GM12892 (cell line): ENCODE measurements at regions not wholly inside any gene's neighbourhood (a gene's known extent, or its start where the extent isn't known, plus 50 kb on each side); places are given as distances from the start of the nearest gene placed in this dataset.

ENCODE experiments used
- DNase-seq: peaks from one replicate; pipeline ENCODE4 v3.0.0; 2011; ENCODE audit not compliant: insufficient read length
- FAIRE-seq: peaks from 2 replicates; lab custom pipeline; 2011; peaks lifted over from hg19 to GRCh38; lab: Jason Lieb, UNC
- POLR2A ChIP-seq: IDR thresholded peaks from 2 replicates; pipeline ENCODE4 v1.6.1; 2011; ENCODE audit warnings: low read depth, low read length, control low read depth
- POLR2AphosphoS5 ChIP-seq: IDR thresholded peaks from 2 replicates; pipeline ENCODE4 v1.6.1; 2011; ENCODE audit warnings: low read depth, low read length, control low read depth
- TAF1 ChIP-seq: IDR thresholded peaks from 2 replicates; pipeline ENCODE4 v1.6.1; 2011; ENCODE audit warnings: low read depth, mild to moderate bottlenecking, control low read depth, low read length, borderline replicate concordance

DNA sequence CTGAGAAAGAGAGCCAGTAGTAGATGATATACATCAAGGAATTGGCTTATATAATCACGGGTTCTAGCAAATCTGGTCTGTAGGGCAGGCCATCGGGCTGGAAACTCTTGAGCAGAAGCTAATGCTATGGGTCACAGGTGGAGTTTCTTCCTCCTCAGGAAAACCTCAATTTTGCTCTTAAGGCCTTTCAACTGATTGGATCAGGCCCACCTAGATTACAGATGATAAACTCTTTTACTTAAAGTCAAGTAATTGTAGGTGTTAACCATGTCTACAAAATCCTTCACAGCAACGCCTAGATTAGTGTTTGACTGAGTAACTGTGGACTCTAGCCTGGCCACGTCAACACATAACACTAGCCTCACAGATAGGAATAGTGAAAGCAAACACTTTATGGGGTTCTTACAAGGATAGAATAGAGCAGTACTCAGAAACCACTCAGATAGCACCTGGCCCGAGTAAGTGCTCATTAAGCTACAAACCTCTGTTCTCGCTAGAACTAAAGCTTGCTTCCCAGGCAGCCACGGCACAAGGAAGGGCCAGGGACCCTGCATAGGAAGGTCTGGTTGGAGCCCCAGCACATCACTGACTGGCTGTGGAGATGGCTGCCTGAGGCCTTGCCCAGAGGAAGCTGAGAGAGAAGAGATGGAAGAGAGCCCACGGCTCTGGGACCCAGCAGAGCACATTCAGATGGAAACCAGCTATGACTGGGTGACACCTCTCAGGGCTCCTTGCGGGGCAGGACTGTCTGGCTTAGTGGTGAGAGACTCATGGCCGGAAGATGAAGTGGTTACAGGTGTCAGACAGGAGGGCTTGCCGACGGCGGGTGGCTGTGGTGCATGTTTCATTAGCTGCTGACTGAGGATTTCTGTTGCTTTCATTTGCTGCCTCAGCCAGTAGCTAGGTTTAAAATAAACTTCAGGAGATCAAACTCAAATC, 202.5 kb upstream of the TLE3 start:
- DNase-seq (peak; percentile 77), FAIRE-seq (peak; percentile 97)
- no peak for TF ChIP-seq TAF1
- TF ChIP-seq POLR2A: no peak
- TF ChIP-seq POLR2AphosphoS5: no peak

DNA sequence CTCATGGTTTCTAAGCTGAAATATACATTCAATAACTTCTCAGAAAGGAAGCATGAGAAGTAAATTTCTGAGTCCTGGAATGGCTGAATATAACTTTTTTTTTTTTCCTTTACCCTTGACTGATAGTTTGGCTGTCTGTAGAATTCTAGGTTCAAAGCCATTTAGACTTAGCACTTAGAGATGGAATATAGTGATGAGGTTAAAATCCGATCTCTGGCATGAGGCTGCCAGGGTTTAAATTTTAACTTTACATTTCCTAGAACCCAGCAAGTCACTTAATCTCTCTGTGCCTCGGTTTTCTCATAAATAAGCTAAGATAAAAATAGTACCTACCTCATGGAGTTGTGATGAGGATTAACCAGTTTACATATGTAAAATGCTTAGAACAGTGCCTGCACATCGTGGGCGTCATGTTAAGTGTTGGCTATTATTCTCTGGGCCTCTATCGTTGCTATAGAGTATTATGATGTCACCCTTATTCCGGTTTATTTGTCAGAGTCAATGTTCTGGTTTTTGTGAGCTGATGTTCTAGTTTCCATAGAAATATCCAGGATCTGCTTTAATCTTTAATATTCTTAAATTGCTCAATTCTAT, 199.8 kb upstream of the TLE3 start:
- FAIRE-seq (no peak), DNase-seq (no peak)
- TF ChIP-seq POLR2A (no peak), TAF1 (no peak)

DNA sequence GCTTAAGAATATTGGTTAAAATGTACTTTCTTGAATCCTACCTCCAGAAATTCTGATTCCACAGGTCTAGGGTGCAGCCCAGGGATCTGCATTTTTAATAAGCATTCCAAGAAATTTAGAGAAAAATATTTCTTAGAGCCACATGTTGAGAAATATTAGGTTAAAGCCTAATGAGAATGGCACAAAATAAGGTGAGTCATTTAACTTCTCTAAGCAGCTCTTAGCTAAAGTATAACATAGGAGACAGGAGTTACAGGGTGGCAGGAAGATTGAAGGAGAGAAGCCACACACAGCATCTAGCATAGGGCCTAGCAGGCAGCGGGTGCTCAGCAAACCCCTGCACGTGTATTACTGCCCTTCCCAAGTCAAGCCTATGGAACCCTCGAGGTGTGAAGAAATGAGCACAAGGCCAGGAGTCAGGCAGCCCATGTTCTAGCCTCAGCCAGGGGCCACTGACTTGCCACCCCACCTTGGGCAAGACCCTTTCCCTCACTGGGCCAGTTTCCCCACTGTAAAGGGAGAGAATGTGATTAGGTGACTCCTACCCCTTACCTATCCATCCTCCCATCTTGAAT, 197.1 kb upstream of the TLE3 start:
- no peak for TF ChIP-seq POLR2A
- TF ChIP-seq TAF1: no peak
- TF ChIP-seq POLR2AphosphoS5: no peak
- DNase-seq (no peak), FAIRE-seq (no peak)

DNA sequence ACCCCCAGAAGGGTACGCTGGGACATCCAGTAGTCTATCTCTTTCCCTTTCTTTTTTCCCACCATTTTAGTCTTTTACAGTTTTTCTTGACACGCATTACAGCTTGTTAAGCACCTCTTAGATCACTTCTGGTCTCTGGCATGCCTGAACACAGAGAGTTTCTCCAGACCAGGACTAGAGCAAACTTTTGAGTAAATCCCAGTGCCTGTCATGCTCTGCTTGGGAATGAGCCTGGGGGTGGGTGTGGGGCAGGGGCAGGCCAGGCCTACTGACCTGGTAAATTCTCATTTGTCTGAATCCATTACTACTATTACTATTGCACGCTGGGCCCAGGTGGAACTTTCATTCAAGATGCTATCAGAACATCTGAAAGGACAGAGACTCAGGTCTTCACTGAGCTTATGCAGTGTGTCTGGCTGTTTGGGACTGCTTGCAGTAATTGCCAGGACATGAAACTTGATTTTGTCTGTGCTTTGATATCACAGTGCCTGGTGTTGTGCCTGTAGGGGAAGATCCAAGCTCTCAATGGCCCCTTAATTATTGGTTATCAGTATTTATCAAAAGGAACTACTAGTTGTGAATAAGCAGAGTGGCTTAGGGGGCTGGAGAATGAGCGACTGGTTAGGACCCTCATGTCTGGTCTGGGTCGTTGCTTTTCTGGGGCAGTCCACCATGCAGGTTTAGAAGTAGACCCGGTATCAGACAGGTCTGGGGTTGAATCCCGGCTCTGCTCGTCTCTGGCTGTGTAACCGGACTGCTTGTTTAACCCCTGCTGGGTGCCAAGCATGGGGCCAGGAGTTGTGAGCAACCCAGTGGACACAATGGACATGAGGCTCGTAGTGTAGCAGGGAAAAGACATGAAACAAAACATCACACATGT, 196.1 kb upstream of the TLE3 start:
- TF ChIP-seq POLR2AphosphoS5 (no peak), TAF1 (no peak), POLR2A (no peak)
- FAIRE-seq: no peak
- DNase-seq: no peak

DNA sequence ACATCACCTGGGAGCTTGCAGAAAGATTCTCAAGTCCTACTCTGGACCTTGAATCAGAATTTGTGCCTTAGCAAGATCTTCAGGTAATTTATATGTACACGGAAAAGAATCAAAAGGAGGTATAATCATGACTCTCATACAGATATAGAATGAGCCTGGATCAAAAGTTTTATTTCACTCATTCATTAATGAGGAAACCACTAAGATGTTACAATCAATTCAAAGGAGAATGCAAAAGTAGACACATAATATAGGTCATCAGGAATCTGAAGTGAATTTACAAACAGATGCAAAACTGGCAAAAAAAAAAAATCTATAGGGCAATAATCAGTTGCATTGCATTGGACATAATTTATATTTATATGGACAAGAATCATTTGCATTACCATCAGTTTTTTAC, 195.4 kb upstream of the TLE3 start:
- TF ChIP-seq POLR2A (no peak), POLR2AphosphoS5 (no peak), TAF1 (no peak)
- DNase-seq: no peak
- no peak for FAIRE-seq

DNA sequence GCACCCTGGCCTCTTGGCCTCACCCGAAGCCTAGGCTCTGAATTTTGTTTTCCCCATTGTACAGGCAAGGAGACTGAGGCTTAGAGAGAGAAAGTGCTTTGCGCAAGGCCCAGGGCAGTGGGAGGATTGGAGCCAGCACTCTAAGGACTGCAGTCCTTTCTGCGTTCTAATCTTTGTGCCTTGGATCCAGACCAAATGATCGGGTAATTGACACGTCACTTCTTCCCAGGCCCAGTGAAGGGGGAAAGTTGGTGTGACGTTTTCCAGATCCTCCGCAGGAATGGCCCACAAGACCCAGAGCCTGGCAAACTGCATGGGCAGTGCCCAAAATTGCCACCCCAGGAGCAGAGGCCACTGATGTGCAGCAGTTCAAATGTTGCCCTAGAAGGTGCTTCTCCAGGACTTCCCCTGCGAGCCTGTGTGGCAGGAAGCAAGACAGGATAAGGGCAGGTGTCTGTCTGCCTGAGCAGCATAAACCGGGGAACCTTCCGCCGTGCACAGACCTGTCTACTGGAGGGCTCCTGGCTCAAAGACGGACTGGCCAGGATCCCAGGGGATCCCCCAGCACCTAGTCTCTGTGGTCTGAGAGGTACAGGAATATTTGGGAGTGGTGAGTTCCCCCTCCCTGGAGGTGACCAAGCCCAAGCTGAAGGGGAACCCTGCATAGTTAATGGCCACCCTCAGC, 194.5 kb upstream of the TLE3 start:
- FAIRE-seq (no peak), DNase-seq (no peak)
- TF ChIP-seq TAF1: no peak
- no peak for TF ChIP-seq POLR2AphosphoS5

DNA sequence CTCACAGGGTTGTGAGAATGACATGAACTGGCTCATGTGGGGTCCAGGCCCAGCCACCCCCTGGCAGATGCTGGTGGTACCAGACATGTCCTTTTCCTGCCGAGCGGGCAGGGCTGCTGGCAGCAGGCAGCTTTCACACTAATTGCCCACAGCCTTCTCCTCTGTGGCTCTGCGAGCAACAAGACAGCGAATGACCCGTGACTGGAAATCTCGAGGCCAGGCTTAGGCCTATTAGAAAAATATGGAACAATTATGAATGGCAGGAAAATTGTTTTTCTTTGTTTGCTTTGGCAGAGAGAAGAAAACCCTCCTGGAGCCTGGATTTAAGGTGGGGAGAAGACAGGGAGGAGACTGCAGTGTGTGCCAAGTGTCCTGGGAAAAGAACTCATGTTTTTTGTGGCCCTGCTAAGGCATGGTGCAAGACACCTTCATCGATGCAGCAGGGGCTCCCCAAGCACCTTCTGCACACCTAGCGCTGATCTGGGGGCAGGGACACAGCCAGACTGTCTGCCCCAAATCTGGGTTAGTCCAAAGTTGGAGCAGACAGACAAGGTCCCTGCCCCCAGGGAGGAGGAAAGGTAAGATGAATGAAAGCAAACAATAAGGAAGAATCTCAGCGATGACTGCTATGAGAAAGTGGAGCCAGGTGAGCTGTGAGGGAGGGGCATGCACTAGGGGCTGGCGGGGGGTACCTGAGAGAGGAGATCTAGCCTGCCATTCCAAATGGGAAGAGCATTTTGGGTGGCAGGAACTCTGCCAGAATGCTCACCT, 193.8 kb upstream of the TLE3 start:
- no peak for FAIRE-seq
- TF ChIP-seq POLR2A (no peak), TAF1 (no peak), POLR2AphosphoS5 (no peak)
- no peak for DNase-seq

DNA sequence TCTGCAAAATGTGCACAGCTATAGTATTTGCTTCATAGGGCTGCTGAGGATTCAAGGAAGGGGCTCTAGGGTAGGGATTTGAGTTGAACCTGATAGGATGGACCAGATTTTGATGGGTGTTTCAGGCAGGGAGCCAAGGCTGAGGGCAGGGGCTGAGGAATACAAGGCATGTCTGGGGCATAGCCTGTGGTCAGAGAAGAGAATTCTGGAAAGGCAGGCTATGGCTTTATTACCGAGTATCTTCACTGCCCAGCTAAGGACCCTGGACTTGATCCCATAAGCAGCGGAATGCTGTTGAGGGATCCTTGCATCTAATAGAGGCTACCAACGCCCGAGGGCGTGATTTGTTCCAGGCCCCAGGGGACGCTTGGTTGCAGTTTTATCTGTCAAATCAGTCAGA, 193.0 kb upstream of the TLE3 start:
- FAIRE-seq: no peak
- no peak for TF ChIP-seq TAF1
- no peak for TF ChIP-seq POLR2AphosphoS5
- no peak for TF ChIP-seq POLR2A

DNA sequence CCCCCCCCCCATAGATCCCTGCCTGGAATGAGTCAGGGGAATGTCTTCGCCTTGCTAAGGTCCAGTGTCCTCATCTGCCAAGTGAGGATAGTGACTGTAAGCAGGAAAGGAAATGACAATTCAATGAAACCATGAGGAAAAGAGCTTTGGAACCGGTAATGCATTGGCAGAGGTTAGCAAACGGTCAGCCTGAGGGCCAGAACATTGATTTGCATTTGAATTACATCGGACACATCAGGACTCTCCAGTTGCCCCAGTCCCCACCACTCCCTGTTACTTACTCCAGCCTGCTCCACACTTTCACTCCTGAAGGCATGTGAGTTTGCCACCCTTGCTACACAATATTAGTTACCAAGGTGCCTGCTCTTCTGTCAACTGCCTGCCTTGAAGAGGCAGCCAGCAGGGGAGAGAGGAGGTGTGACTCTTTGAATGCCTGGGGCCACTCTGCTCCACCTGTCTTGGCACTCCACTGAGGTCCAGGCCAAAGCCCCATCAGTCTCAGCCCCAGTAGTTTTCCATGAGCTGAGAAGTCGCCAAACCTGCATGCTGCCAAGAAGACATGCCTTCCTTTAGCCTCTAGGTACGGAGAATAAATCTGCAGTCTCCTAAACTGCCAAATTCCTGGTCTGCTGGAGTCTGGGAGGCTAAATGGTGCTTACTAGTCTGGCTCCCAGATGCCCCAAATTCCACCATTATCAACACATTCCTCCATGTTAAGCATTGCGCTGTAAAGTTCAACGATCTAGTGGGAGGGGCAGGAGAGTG, 191.7 kb upstream of the TLE3 start:
- TF ChIP-seq POLR2A: no peak
- no peak for TF ChIP-seq POLR2AphosphoS5
- TF ChIP-seq TAF1: no peak
- DNase-seq: no peak
- FAIRE-seq: no peak

More for the DNA sequence above, 193.0 kb upstream of the TLE3 start:
- DNase-seq: no peak

DNA sequence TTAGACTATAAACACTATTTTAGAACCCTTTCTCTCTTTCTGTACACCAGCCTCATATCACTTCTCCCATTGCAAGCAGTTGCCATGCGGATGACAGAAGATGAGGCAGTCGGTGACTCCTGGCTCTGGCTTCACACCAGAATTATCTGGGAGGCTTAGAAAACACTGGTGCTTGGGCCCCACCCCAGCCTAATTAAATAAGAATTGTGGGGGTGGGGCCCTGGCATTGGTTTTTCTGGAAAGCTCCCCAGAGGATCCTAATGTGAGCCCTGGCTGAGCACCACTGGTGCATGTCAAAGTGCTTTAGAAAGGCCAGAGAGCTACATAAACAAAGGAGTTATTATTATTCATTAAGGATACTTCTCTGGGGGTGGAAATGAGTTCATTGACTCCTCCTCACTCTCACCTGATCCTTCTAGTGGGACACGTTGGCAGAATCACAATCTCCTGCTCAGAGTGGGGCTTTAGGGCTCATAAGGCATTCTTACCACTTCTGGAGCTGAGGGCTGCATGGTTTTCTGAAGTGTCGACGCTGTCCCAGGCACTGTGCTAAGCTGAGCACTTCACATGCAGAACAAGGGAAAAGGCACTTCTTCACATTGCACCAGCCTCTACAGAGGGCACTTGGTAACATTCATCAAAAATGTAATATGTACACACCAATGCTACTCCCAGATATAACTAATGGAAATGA, 188.5 kb upstream of the TLE3 start:
- TF ChIP-seq POLR2AphosphoS5 (no peak), TAF1 (no peak), POLR2A (no peak)
- DNase-seq (no peak), FAIRE-seq (no peak)
